H1 (cell line): ENCODE measurements at regions not wholly inside any gene's neighbourhood (a gene's known extent, or its start where the extent isn't known, plus 50 kb on each side); places are given as distances from the start of the nearest gene placed in this dataset.

ENCODE experiments used
- BRCA1 ChIP-seq: IDR thresholded peaks from 2 replicates; pipeline ENCODE4 v1.6.1; 2012; ENCODE audit warnings: low read depth, low read length, improper control_type of control experiment
- EGR1 ChIP-seq: IDR thresholded peaks from 2 replicates; pipeline ENCODE4 v1.6.1; 2011; ENCODE audit warnings: low read depth, low read length, borderline replicate concordance
- NRF1 ChIP-seq: IDR thresholded peaks from 2 replicates; pipeline ENCODE4 v1.6.1; 2011; ENCODE audit warnings: mild to moderate bottlenecking, low read depth, low read length, improper control_type of control experiment
- SIRT6 ChIP-seq: IDR thresholded peaks from one replicate; pipeline ENCODE4 v1.7.1; 2012; ENCODE audit warnings: low read length, inconsistent platforms
- TBP ChIP-seq: IDR thresholded peaks from 2 replicates; pipeline ENCODE4 v1.6.1; 2011; ENCODE audit warnings: low read depth, low read length, improper control_type of control experiment
- YY1 ChIP-seq: IDR thresholded peaks from 2 replicates; pipeline ENCODE4 v1.6.1; 2011; ENCODE audit warnings: low read depth, mild to moderate bottlenecking, low read length
- TF ChIP-seq, protein P1 (sequence below): IDR thresholded peaks from 2 replicates; pipeline ENCODE4 v1.6.1; 2012; ENCODE audit warnings: inconsistent platforms

DNA sequence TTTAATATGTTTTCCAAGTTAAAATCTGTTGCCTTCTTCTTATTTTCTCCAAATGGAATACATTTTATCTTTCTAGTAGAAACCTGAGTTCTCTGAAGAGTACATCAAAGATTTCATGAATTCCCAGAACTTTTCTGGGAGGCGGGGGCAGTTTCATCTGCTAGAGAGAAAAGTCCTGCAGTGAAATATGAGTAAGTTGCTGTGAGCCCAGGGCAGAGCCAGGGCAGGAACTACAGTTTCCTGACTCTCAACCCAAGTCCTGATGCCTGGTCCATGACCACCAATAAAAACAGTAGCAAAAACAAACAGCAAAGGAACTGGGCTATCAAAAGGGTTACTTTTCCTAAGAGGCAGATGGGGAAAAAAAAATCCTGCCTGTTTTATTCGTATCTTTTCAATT lies 239.4 kb upstream of the CTSO start (continued):
- no peak for TF ChIP-seq TBP
- no peak for TF ChIP-seq NRF1
- no peak for TF ChIP-seq EGR1
- no peak for TF ChIP-seq YY1
- no peak for TF ChIP-seq SIRT6
- TF ChIP-seq, protein P1, sequence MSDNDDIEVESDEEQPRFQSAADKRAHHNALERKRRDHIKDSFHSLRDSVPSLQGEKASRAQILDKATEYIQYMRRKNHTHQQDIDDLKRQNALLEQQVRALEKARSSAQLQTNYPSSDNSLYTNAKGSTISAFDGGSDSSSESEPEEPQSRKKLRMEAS, result no peak
- TF ChIP-seq BRCA1, result no peak
